ENCODE measurements at regions not wholly inside any gene's neighbourhood (a gene's known extent, or its start where the extent isn't known, plus 50 kb on each side); places are given as distances from the start of the nearest gene placed in this dataset.

DNA sequence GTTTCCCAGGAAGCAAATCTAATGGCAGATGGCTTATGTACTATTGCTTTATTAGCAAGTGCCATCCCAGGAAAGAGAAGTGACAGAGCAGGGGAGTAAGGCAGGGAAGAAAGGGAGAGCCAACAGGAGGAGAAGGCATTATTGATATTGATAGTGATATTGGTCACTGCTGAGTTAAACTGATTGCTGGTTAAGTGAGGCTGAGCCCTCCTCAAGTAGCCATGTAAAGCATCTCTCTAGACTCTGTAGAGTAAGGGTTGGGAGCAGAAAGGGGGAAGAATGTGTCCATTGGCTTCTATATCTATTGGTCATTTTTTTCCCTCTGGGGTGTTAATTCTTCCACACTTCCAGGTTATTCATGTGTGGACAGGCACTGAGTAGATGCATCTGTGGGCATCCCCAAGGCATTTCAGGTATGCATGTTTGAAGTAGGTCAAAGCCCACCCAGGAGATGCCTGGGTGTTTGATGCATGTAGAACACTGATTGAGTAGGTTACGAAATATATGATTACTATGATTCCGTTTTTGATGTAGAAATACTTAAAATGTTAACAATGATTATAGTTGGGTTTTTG is 290.5 kb upstream of the DPYD start:
- no peak for DNase-seq (ENCODE audit: low read depth in 1 of 2, low spot score in 1 of 2)

DNA sequence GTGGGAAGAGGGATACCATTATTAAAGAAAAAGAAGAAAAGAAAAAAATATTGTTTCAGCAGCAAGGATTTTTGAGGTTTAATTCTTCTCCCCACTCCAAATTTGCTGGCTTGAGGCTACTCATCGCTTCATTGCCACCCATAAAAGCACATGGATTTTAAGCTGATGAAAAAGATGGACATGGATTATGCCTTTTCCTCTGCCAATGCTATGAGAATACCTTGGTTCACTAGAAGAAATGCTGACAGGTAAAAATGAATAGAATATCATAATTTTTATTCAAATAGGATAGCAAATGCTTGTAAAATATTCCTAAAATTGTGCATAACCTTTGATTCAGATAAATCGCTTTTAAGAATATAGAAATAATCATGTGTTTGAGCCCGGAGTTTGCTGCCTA is 289.7 kb upstream of the DPYD start:
- no peak for DNase-seq (ENCODE audit: low read depth in 1 of 2, low spot score in 1 of 2)

DNA sequence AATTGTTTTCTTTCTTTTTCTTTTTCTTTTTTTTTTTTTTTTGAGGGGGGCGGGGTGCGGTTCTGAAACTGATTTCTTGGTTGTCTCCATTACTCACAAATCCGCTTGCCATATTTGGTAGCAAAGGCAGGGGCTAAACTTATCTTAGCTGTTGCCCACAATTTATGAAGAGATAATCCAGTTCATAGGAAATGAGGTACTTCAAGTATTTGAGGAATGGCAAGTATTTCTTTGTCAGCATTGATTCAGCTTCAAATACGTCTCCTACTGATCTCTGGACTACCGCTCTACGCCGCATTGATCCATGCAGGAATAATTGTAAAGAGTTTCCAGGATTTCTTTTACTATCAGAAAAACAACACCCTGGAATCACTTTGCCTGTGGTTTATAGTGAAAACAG is 289.2 kb upstream of the DPYD start:
- no peak for DNase-seq (ENCODE audit: low read depth in 1 of 2, low spot score in 1 of 2)

- DNase-seq (ENCODE audit: low read depth in 1 of 2, low spot score in 1 of 2): no peak
These were observed 284.6 kb upstream of the DPYD start for GRCh38 chr1:98205291-98206017.

GRCh38 chr1:98203466-98203865 is 282.6 kb upstream of the DPYD start:
- no peak for DNase-seq (ENCODE audit: low read depth in 1 of 2, low spot score in 1 of 2)

DNA sequence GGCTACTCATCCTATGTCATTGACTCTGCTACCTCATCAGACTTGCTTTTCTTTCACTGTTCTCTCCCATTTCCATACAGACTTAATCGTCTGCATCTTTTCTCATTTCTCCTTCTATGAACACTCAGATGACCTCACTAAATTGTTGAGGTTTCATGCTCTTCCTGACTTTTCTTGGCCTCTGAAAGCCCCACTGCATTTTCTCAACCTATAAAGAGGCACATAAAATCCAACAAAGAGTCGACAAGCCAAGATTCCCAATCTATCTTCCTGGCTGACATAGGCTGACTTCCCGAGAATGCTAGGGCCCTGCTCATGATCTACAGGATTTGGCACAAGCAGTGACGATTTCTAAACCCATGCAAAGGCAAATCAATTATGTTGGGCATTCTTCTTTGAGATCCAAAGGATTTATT is 280.8 kb upstream of the DPYD start:
- no peak for DNase-seq (ENCODE audit: low read depth in 1 of 2, low spot score in 1 of 2)

DNA sequence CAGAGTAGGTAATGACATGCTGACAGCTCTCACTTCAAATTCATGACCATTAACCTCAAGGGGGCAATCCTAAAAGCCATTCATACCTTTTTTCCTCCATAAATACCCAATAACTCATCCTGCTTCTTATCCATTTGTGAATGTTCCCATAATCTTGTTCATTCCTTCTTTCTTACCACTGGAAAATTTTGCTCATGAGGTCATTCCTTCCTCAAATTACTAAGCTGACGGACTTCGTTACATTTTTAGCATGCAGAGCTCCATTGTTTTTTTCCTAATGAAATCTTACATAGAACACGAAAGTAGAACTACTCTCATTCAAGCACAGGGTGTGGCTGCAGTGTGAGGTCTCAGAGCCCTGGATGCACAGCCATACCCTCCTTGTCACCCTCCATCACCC is 276.5 kb upstream of the DPYD start:
- DNase-seq (ENCODE audit: low read depth in 1 of 2, low spot score in 1 of 2): no peak

- DNase-seq (ENCODE audit: low read depth in 1 of 2, low spot score in 1 of 2): no peak
These were observed 275.2 kb upstream of the DPYD start for GRCh38 chr1:98196012-98196411.

- DNase-seq (ENCODE audit: low read depth in 1 of 2, low spot score in 1 of 2): no peak
These were observed 267.9 kb upstream of the DPYD start for GRCh38 chr1:98188774-98189173.

GRCh38 chr1:98184856-98185255 is 264.0 kb upstream of the DPYD start:
- no peak for DNase-seq (ENCODE audit: low read depth in 1 of 2, low spot score in 1 of 2)

GRCh38 chr1:98181036-98181764 is 260.4 kb upstream of the DPYD start:
- DNase-seq (ENCODE audit: low read depth in 1 of 2, low spot score in 1 of 2): no peak

DNA sequence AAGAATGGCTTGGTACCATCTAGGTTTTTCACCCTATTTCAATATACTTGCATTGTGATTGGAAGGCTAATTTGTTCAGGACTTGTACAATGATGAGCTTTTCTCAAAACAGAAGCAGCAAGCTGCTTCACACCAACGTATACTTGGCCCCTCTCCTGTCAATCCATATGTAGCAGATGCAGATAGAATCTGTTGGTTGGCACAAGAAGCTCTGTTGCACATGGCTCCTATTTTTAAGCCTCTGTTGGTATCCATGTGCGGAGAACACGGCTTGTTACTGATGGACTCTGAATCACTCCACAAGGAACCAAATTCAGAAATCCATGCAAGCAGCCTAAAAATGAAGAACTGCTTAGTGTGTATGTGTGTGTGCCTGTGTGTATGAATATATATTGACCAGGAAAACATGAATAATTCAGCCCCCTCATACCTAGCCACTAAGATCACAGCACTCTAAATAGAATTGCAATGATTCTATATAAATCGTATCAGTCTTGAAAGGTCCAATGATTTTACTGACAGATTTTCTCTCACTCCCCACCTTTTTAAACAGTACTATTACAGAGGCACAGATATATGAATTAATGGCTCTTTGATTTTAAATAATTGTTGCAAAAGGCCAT is 258.4 kb upstream of the DPYD start:
- DNase-seq (ENCODE audit: low read depth in 1 of 2, low spot score in 1 of 2): no peak

- DNase-seq (ENCODE audit: low read depth in 1 of 2, low spot score in 1 of 2): no peak
These were observed 256.9 kb upstream of the DPYD start for GRCh38 chr1:98177751-98178150.

DNA sequence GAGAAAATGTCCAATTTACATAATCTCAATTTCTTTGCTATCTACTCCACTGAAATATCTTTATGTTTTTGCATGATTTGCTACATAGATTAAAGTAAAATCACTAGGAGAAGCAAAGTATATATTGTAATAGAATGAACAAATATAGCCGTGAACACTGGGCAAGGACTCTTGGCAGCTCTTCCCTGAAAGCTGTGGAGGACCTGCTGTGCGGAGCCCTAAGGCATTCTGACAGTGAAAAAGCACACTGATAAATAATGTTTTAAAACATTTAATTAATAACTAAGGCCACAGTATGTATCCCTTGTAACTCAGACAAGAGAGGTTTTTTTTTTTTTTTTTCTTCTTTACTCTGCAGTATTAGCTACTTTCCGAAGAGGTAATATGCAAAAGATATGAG is 256.1 kb upstream of the DPYD start:
- no peak for DNase-seq (ENCODE audit: low read depth in 1 of 2, low spot score in 1 of 2)

DNA sequence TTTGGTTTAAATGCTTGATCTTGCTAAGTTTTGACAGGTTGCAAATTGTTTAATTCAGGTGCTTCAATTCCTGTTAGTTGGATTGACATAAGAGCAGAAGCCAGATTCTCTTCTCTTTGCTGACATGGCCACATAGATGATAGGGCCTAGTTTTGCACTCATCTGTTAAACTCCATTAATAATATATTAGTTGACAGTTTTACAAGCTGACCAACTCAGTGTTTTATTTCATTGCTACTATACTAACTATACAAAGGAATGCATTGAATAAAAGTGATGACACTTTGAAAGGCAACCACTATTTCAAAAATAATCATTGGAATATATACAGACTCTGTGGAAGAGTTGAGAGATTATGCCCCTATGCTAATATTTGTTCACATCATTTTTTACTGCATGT is 255.6 kb upstream of the DPYD start:
- no peak for DNase-seq (ENCODE audit: low read depth in 1 of 2, low spot score in 1 of 2)

DNA sequence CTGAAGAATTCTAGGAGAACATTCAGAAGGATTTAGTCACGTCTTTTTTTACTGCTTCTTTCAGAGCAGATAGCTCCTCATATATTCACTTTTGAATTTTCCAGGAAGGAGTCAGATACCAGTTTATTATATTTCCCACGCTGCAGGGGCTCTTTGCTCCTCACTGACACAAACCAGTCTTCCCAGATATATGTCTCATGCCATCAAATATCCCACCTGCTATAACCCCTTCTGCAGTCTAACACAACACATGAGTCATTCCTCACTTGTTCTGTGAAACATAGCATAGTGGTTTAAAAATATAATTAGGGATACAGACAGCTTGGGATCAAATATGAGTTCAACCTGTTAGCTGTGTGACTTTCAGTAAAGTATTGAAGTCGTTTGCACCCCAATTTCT is 251.7 kb upstream of the DPYD start:
- DNase-seq (ENCODE audit: low read depth in 1 of 2, low spot score in 1 of 2): no peak

GRCh38 chr1:98172022-98172421 is 251.2 kb upstream of the DPYD start:
- no peak for DNase-seq (ENCODE audit: low read depth in 1 of 2, low spot score in 1 of 2)

GRCh38 chr1:98164509-98164908 is 243.7 kb upstream of the DPYD start:
- DNase-seq (ENCODE audit: low read depth in 1 of 2, low spot score in 1 of 2): no peak

DNA sequence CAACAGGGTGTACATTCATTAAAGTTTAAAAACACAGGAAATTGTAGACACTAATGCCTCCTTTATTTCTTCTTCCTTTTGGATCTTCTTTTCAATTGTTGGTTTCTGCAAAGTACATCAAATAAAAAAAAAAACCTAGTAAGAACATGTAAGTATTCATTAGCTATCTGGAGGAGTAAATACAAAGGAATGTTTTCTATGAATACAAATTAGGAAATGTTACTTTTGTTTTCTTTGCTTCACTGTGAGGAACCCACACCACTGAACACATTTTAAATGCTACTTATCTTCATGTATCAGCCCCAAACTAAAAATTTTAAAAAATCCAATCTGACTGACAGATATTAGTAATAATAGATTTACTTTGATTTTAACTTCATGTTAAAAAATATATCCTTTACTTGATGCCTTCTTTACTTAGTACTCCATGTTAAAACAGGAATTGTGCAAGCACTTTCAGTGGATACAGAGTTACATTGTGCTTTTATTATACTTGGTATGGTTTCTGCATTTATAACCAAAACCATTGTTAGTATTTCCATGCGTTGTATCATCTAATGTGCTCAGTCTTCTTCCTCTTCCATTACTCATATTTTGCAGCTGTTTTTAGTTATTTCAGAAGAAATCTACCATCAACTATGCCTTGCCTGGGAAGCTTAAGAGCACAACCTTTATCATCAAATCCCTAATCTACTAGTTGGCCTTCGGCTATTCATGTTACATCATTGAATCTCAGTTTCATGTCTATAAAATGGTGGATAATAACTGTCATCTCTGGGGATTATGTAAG is 236.9 kb upstream of the DPYD start:
- no peak for DNase-seq (ENCODE audit: low read depth in 1 of 2, low spot score in 1 of 2)

GRCh38 chr1:98147280-98147679 is 226.4 kb upstream of the DPYD start:
- no peak for DNase-seq (ENCODE audit: low read depth in 1 of 2, low spot score in 1 of 2)

DNA sequence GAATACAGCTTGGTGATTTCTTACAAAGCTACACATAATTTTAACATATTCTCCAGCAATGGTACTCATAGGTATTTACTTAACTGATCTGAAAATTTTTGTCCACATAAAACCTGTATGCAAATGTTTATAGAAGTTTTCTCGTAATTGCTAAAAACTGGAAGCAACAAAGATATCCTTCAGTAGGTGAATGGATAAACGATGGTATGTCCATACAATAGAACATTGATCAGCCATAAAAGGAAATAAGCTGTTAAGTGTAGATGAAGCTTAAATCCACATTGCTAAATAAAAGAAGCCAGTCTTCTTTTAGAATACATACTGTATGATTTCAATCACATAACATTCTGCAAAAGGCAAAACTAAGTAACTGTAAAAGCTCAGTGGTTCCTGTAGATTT is 224.8 kb upstream of the DPYD start:
- no peak for DNase-seq (ENCODE audit: low read depth in 1 of 2, low spot score in 1 of 2)

Data from activated T-helper 1 cell treated with anti-CD3 and anti-CD28 coated beads, Interleukin-2, amount 50 U/mL, for 16 hours (primary cell).